ENCODE measurements at regions not wholly inside any gene's neighbourhood (a gene's known extent, or its start where the extent isn't known, plus 50 kb on each side); places are given as distances from the start of the nearest gene placed in this dataset.

DNA sequence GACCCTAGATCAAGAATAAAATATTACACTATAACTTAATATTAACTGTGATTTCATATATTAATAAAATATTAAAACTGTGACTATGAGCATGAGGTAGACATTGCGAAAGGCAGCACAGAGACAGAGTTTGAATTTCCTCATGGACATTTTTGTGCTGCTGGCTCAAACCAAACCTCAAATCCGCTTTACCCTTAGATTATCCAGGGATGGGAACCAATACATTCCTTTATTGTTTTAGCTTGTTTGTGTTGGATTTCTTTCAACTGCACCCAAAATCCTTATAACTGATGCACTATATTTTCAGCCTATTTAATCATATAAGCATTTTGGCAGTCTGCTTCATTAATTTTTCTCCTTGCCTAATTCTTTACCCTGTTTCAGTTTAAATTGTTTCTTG is 436.7 kb downstream of the ATP23 start:
- in situ Hi-C loops (cut with HindIII; ENCODE audit: low pct_ligation_motif_present, low sequenced_read_pairs): no loop called here

DNA sequence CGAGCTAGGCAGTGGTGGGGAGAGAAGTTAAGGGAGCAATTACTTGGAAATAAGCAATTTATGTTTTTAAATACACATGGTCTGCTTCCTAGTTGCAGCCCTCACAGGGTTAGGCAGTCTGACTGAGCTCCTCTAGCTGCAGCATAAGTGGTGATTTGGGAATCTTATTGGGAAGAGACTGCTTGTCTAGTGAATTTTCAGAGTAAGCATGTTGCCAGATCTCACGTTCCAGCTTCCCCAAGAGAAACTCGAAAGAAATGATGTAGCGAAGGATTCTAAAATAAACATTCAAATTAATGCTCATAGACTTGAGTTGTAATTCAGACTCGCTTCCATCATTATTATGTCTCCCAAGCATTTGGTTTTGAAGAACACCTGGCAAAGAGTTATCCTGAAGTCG is 440.2 kb downstream of the ATP23 start:
- no peak overlapping the region for H3K4me3 ChIP-seq (ENCODE audit: low read depth, low read length)
- H3K36me3 ChIP-seq (replicated peaks): no peaks in the 10 kb centered on the region
- no peak for TF ChIP-seq CTCF (IDR thresholded peaks at IDR 0.05; ENCODE audit: low read depth, low read length, missing control alignments)
- DNase-seq: no peak
- in situ Hi-C loops (cut with HindIII; ENCODE audit: low pct_ligation_motif_present, low sequenced_read_pairs): no loop called here
- H3K27me3 ChIP-seq (replicated peaks): no peaks in the 10 kb centered on the region
- no peak overlapping the region for H3K27ac ChIP-seq

More for the DNA sequence above, 436.7 kb downstream of the ATP23 start:
- H3K36me3 ChIP-seq (replicated peaks): no peaks in the 10 kb centered on the region
- no peak overlapping the region for H3K27ac ChIP-seq
- no peak for DNase-seq
- no peak overlapping the region for H3K4me3 ChIP-seq (ENCODE audit: low read depth, low read length)
- no peaks in the 10 kb centered on the region for H3K27me3 ChIP-seq (replicated peaks)
- TF ChIP-seq CTCF (IDR thresholded peaks at IDR 0.05; ENCODE audit: low read depth, low read length, missing control alignments): no peak

DNA sequence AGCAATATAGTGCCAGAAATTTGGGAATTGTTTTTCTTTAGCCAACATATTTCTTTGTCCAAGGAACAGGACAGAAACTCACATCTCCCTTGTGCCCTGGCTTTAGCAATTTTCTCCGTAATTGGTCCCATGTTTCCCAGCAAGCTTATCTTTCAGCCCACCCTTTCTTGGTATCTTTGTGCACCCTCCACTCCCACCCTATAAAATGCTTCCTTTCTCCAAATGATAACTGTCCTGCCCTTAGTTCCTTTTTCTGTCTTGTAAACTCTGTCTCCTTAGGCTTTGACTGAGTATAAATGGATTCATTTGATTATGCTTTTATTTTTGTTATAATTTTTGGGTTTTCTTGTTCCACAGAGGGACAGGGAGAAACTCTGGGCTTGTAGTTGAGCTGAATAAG is 442.8 kb downstream of the ATP23 start:
- TF ChIP-seq CTCF (IDR thresholded peaks at IDR 0.05; ENCODE audit: low read depth, low read length, missing control alignments): no peak
- no peak overlapping the region for H3K4me3 ChIP-seq (ENCODE audit: low read depth, low read length)
- H3K27me3 ChIP-seq (replicated peaks): no peaks in the 10 kb centered on the region
- in situ Hi-C loops (cut with HindIII; ENCODE audit: low pct_ligation_motif_present, low sequenced_read_pairs): no loop called here
- no peak overlapping the region for H3K27ac ChIP-seq
- H3K36me3 ChIP-seq (replicated peaks): no peaks in the 10 kb centered on the region
- no peak for DNase-seq

GRCh38 chr12:58386136-58386535 is 444.8 kb downstream of the ATP23 start:
- H3K4me3 ChIP-seq (ENCODE audit: low read depth, low read length): no peak overlapping the region
- no peak overlapping the region for H3K27ac ChIP-seq
- DNase-seq: no peak
- TF ChIP-seq CTCF (IDR thresholded peaks at IDR 0.05; ENCODE audit: low read depth, low read length, missing control alignments): no peak
- in situ Hi-C loops (cut with HindIII; ENCODE audit: low pct_ligation_motif_present, low sequenced_read_pairs): no loop called here
- H3K27me3 ChIP-seq (replicated peaks): no peaks in the 10 kb centered on the region
- H3K36me3 ChIP-seq (replicated peaks): no peaks in the 10 kb centered on the region

DNA sequence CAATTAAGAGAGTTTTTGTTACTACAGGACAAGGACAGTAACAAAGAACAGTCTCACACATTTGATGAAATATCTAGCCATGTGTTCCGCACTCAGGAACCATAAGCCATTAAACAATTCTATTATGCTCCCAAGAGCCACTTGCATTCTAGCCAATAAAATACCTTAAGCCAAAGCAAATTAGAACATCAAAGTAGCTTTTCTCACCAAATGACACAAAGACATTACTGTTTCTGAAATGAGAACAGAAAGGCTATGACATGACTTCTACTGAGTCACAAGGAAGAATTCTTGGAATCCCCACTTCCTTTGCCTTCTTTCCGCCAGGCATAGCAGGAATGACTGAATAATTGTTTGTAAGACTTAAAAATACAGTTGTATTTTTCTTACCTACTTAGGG is 445.8 kb downstream of the ATP23 start:
- H3K27me3 ChIP-seq (replicated peaks): no peaks in the 10 kb centered on the region
- DNase-seq: peak; percentile 45
- H3K36me3 ChIP-seq (replicated peaks): no peaks in the 10 kb centered on the region
- in situ Hi-C loops (cut with HindIII; ENCODE audit: low pct_ligation_motif_present, low sequenced_read_pairs): no loop called here
- peak overlapping the region; percentile 58 for H3K27ac ChIP-seq
- H3K4me3 ChIP-seq (ENCODE audit: low read depth, low read length): no peak overlapping the region
- TF ChIP-seq CTCF (IDR thresholded peaks at IDR 0.05; ENCODE audit: low read depth, low read length, missing control alignments): no peak

- Histone ChIP-seq H3K36me3 (replicated peaks) (no peaks in the 10 kb centered on the region), H3K27me3 (replicated peaks) (no peaks in the 10 kb centered on the region), H3K4me3 (ENCODE audit: low read depth, low read length) (no peak overlapping the region), H3K27ac (no peak overlapping the region)
- in situ Hi-C loops (cut with HindIII; ENCODE audit: low pct_ligation_motif_present, low sequenced_read_pairs): no loop called here
- TF ChIP-seq CTCF (IDR thresholded peaks at IDR 0.05; ENCODE audit: low read depth, low read length, missing control alignments): no peak
- no peak for DNase-seq
These were observed 446.9 kb downstream of the ATP23 start for GRCh38 chr12:58388261-58388660.
